ENCODE measurements at regions not wholly inside any gene's neighbourhood (a gene's known extent, or its start where the extent isn't known, plus 50 kb on each side); places are given as distances from the start of the nearest gene placed in this dataset.

DNA sequence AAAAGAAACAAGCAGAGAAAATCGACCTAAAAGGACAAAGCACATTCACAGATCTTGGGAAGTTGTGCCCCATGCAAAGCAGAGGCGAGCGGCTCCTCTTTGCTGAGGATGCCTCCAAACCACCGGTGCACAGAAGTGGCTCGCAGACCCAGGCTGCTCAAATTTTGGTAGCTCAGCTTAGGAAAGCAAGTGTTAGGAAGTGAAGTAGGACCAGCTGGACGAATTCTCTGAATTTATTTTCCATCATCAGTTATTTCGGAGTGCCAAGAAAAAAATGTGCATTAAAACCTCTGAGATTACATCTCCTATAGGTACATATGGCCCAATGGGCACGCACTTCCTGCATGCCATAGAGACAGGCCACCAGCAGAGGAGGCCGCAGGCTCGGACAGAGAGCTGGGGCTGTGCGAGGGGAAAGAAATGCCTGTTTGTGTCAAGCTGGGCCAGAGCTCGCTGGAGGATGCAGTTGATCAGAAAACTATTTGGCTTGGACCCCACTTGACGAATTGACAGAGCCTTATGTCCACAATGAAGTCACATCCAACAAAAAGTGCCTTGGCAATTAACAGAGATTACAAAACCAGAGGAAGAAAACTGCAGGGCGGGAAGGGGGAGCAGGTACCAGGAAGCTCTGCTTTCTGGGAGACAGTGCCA, 122.3 kb upstream of the LYZL2 start:
- TF ChIP-seq, protein P1, sequence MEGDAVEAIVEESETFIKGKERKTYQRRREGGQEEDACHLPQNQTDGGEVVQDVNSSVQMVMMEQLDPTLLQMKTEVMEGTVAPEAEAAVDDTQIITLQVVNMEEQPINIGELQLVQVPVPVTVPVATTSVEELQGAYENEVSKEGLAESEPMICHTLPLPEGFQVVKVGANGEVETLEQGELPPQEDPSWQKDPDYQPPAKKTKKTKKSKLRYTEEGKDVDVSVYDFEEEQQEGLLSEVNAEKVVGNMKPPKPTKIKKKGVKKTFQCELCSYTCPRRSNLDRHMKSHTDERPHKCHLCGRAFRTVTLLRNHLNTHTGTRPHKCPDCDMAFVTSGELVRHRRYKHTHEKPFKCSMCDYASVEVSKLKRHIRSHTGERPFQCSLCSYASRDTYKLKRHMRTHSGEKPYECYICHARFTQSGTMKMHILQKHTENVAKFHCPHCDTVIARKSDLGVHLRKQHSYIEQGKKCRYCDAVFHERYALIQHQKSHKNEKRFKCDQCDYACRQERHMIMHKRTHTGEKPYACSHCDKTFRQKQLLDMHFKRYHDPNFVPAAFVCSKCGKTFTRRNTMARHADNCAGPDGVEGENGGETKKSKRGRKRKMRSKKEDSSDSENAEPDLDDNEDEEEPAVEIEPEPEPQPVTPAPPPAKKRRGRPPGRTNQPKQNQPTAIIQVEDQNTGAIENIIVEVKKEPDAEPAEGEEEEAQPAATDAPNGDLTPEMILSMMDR (IDR thresholded peaks at IDR 0.05), result peak in 4 of 6 experiments; percentile 25 to 93 (median 64)
- TF ChIP-seq POLR2A (IDR thresholded peaks at IDR 0.05), result no peak

Measured in Peyer's patch (tissue), 4 donors.